ENCODE measurements at regions not wholly inside any gene's neighbourhood (a gene's known extent, or its start where the extent isn't known, plus 50 kb on each side); places are given as distances from the start of the nearest gene placed in this dataset.

- TF ChIP-seq, protein P1, sequence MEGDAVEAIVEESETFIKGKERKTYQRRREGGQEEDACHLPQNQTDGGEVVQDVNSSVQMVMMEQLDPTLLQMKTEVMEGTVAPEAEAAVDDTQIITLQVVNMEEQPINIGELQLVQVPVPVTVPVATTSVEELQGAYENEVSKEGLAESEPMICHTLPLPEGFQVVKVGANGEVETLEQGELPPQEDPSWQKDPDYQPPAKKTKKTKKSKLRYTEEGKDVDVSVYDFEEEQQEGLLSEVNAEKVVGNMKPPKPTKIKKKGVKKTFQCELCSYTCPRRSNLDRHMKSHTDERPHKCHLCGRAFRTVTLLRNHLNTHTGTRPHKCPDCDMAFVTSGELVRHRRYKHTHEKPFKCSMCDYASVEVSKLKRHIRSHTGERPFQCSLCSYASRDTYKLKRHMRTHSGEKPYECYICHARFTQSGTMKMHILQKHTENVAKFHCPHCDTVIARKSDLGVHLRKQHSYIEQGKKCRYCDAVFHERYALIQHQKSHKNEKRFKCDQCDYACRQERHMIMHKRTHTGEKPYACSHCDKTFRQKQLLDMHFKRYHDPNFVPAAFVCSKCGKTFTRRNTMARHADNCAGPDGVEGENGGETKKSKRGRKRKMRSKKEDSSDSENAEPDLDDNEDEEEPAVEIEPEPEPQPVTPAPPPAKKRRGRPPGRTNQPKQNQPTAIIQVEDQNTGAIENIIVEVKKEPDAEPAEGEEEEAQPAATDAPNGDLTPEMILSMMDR (IDR thresholded peaks at IDR 0.05; ENCODE audit: borderline replicate concordance, extremely low read depth, low read length, poor library complexity, severe bottlenecking) = no peak
- no peak for TF ChIP-seq EZH2 (IDR thresholded peaks at IDR 0.05; ENCODE audit: borderline replicate concordance, low read depth, low read length, severe bottlenecking)
Observed at GRCh38 chr2:107384422-107384821, 442.3 kb upstream of the RGPD4 start.
